HepG2 (cell line): ENCODE measurements at regions not wholly inside any gene's neighbourhood (a gene's known extent, or its start where the extent isn't known, plus 50 kb on each side); places are given as distances from the start of the nearest gene placed in this dataset.

Source experiments
- ATF2 ChIP-seq: sonication (generic); formaldehyde crosslinking; IDR thresholded peaks from 2 replicates; pipeline ENCODE4 v1.4.0; 2020; ENCODE audit warnings: missing genetic modification reagents
- CEBPG ChIP-seq: IDR thresholded peaks from 2 replicates; pipeline ENCODE4 v1.6.1; 2016
- ESRRA ChIP-seq: sonication (generic); formaldehyde crosslinking; IDR thresholded peaks from 2 replicates; pipeline ENCODE4 v1.5.1; 2020; ENCODE audit warnings: mild to moderate bottlenecking, low read depth, missing genetic modification reagents
- FOSL1 ChIP-seq: sonication (generic); formaldehyde crosslinking; IDR thresholded peaks from 2 replicates; pipeline ENCODE4 v1.9.0; 2021; ENCODE audit warnings: missing genetic modification reagents, borderline replicate concordance
- FOXO1 ChIP-seq: sonication (generic); formaldehyde crosslinking; IDR thresholded peaks from 2 replicates; pipeline ENCODE4 v1.4.0; 2020; ENCODE audit warnings: missing genetic modification reagents
- HNRNPK ChIP-seq: fragments of 200-400 bp; formaldehyde crosslinking; IDR thresholded peaks from 2 replicates; pipeline ENCODE4 v1.6.1; 2018; ENCODE audit warnings: low read length, low read depth, moderate library complexity, mild to moderate bottlenecking; ENCODE audit not compliant: poor library complexity, severe bottlenecking
- KAT7 ChIP-seq: IDR thresholded peaks from 2 replicates; pipeline ENCODE4 v1.6.1; 2018; ENCODE audit warnings: borderline replicate concordance, missing compliant biosample characterization
- NCOA2 ChIP-seq: sonication (generic); formaldehyde crosslinking; IDR thresholded peaks from 2 replicates; pipeline ENCODE4 v1.8.0; 2022; ENCODE audit warnings: inconsistent platforms
- POGZ ChIP-seq: sonication (generic); formaldehyde crosslinking; IDR thresholded peaks from 2 replicates; pipeline ENCODE4 v1.4.0; 2020; ENCODE audit warnings: mild to moderate bottlenecking, missing genetic modification reagents
- RNF2 ChIP-seq: fragments of 450-650 bp; conservative IDR thresholded peaks from 2 replicates; pipeline ENCODE4 v1.6.1; 2016; ENCODE audit warnings: low read depth
- RXRB ChIP-seq: IDR thresholded peaks from 2 replicates; pipeline ENCODE4 v1.6.1; 2016; ENCODE audit warnings: borderline replicate concordance, missing genetic modification reagents, missing compliant biosample characterization
- SAP130 ChIP-seq: IDR thresholded peaks from 2 replicates; pipeline ENCODE4 v1.6.1; 2016; ENCODE audit warnings: low read depth
- SKI ChIP-seq: fragments of 450-650 bp; IDR thresholded peaks from one replicate; pipeline ENCODE4 v1.6.1; 2018; ENCODE audit warnings: mild to moderate bottlenecking; ENCODE audit not compliant: partially characterized antibody
- SMAD3 ChIP-seq: sonication (generic); formaldehyde crosslinking; IDR thresholded peaks from 2 replicates; pipeline ENCODE4 v1.4.0; 2020; ENCODE audit warnings: missing genetic modification reagents
- STAG1 ChIP-seq: sonication (generic); formaldehyde crosslinking; IDR thresholded peaks from 2 replicates; pipeline ENCODE4 v1.4.0; 2020; ENCODE audit warnings: missing genetic modification reagents
- TEAD2 ChIP-seq: sonication (generic); formaldehyde crosslinking; IDR thresholded peaks from 2 replicates; pipeline ENCODE4 v1.9.0; 2021; ENCODE audit warnings: missing genetic modification reagents
- YY1 ChIP-seq: IDR thresholded peaks from 2 replicates; pipeline ENCODE4 v1.6.1; 2011; ENCODE audit warnings: low read length, low read depth, moderate library complexity, mild to moderate bottlenecking; ENCODE audit not compliant: insufficient read depth, insufficient replicate concordance
- ZFP37 ChIP-seq: sonication (generic); formaldehyde crosslinking; IDR thresholded peaks from 2 replicates; pipeline ENCODE4 v1.4.0; 2020; ENCODE audit warnings: missing genetic modification reagents, borderline replicate concordance
- ZNF512 ChIP-seq: sonication (generic); formaldehyde crosslinking; IDR thresholded peaks from 2 replicates; pipeline ENCODE4 v1.4.0; 2020; ENCODE audit warnings: mild to moderate bottlenecking, missing genetic modification reagents
- ZNF546 ChIP-seq: sonication (generic); formaldehyde crosslinking; conservative IDR thresholded peaks from 2 replicates; pipeline ENCODE4 v1.8.1; 2023; ENCODE audit warnings: mild to moderate bottlenecking, missing genetic modification reagents
- ZNF672 ChIP-seq: sonication (generic); formaldehyde crosslinking; IDR thresholded peaks from 2 replicates; pipeline ENCODE4 v1.8.1; 2022; ENCODE audit warnings: missing genetic modification reagents
- ZNF772 ChIP-seq: sonication (generic); formaldehyde crosslinking; IDR thresholded peaks from 2 replicates; pipeline ENCODE4 v1.5.0; 2020; ENCODE audit warnings: mild to moderate bottlenecking, missing genetic modification reagents
- TF ChIP-seq, protein P1 (sequence below): IDR thresholded peaks from 2 replicates; pipeline ENCODE4 v1.6.1; 2018; ENCODE audit warnings: missing genetic modification reagents, mild to moderate bottlenecking, missing compliant biosample characterization
- TF ChIP-seq, protein P2 (sequence below): sonication (generic); formaldehyde crosslinking; IDR thresholded peaks from 2 replicates; pipeline ENCODE4 v1.8.1; 2023; ENCODE audit warnings: mild to moderate bottlenecking, missing genetic modification reagents, borderline replicate concordance
- TF ChIP-seq, protein P3 (sequence below): IDR thresholded peaks from 2 replicates; pipeline ENCODE4 v1.4.0; 2020; ENCODE audit warnings: mild to moderate bottlenecking, missing genetic modification reagents

DNA sequence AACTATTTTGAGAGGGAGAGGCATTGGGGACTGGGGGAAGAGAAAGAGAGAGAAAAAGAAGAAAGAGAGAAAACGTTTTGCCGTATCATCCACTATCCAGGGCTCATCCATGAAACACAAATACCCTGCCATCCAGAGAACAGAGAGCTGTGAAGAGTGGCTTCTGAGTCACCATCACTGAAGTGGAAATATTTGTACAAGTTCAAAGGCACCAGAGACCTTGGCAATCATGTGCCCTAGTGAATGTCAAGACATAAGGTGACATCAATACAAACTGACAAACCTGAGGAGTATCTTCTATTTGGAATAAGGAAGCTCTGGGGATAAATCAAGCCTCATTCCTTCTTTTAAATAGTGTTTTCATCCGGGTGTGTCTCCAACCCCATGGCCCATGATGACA, 197.2 kb upstream of the PROX1 start (continued):
- TF ChIP-seq KAT7 (CRISPR knock-in tag) (0 out of 2 replicates have a peak, but pooled peaks have one; percentile 45), YY1 (no peak), ESRRA (CRISPR knock-in tag) (peak; percentile 53; the same call in 1 of the 2 replicates), SAP130 (CRISPR knock-in tag) (peak; percentile 67), NCOA2 (CRISPR knock-in tag) (peak; percentile 72), HNRNPK (peak; percentile 17), ZFP37 (CRISPR knock-in tag) (no peak), POGZ (peak; percentile 41; the same call in 1 of the 2 replicates), ZNF546 (CRISPR knock-in tag) (no peak), ZNF512 (CRISPR knock-in tag) (no peak), RNF2 (no peak), STAG1 (CRISPR knock-in tag) (no peak), FOXO1 (peak; percentile 58; the same call in 1 of the 2 replicates), SKI (peak; percentile 74), SMAD3 (no peak), ZNF672 (CRISPR knock-in tag) (no peak), CEBPG (CRISPR knock-in tag) (no peak), FOSL1 (CRISPR knock-in tag) (peak; percentile 61; the same call in 1 of the 2 replicates), RXRB (CRISPR knock-in tag) (peak; percentile 67; the same call in 1 of the 2 replicates), ATF2 (CRISPR knock-in tag) (0 out of 2 replicates have a peak, but pooled peaks have one; percentile 14), ZNF772 (CRISPR knock-in tag) (no peak), TEAD2 (CRISPR knock-in tag) (no peak)
- TF ChIP-seq, protein P1, sequence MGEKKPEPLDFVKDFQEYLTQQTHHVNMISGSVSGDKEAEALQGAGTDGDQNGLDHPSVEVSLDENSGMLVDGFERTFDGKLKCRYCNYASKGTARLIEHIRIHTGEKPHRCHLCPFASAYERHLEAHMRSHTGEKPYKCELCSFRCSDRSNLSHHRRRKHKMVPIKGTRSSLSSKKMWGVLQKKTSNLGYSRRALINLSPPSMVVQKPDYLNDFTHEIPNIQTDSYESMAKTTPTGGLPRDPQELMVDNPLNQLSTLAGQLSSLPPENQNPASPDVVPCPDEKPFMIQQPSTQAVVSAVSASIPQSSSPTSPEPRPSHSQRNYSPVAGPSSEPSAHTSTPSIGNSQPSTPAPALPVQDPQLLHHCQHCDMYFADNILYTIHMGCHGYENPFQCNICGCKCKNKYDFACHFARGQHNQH (CRISPR knock-in tag): 0 out of 2 replicates have a peak, but pooled peaks have one; percentile 36
- TF ChIP-seq, protein P2, sequence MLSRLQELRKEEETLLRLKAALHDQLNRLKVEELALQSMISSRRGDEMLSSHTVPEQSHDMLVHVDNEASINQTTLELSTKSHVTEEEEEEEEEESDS: no peak
- TF ChIP-seq, protein P3, sequence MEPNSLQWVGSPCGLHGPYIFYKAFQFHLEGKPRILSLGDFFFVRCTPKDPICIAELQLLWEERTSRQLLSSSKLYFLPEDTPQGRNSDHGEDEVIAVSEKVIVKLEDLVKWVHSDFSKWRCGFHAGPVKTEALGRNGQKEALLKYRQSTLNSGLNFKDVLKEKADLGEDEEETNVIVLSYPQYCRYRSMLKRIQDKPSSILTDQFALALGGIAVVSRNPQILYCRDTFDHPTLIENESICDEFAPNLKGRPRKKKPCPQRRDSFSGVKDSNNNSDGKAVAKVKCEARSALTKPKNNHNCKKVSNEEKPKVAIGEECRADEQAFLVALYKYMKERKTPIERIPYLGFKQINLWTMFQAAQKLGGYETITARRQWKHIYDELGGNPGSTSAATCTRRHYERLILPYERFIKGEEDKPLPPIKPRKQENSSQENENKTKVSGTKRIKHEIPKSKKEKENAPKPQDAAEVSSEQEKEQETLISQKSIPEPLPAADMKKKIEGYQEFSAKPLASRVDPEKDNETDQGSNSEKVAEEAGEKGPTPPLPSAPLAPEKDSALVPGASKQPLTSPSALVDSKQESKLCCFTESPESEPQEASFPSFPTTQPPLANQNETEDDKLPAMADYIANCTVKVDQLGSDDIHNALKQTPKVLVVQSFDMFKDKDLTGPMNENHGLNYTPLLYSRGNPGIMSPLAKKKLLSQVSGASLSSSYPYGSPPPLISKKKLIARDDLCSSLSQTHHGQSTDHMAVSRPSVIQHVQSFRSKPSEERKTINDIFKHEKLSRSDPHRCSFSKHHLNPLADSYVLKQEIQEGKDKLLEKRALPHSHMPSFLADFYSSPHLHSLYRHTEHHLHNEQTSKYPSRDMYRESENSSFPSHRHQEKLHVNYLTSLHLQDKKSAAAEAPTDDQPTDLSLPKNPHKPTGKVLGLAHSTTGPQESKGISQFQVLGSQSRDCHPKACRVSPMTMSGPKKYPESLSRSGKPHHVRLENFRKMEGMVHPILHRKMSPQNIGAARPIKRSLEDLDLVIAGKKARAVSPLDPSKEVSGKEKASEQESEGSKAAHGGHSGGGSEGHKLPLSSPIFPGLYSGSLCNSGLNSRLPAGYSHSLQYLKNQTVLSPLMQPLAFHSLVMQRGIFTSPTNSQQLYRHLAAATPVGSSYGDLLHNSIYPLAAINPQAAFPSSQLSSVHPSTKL (CRISPR knock-in tag): peak; percentile 97
